HepG2 (cell line): ENCODE measurements at regions not wholly inside any gene's neighbourhood (a gene's known extent, or its start where the extent isn't known, plus 50 kb on each side); places are given as distances from the start of the nearest gene placed in this dataset.

ENCODE experiments used
- ATAC-seq: fragments of 200-7000 bp; cut with Tn5 transposase; 3 replicates; pipeline ENCODE4 v1.9.1; 2020; ENCODE audit warnings: mild to moderate bottlenecking, moderate library complexity
- BruUV-seq: library from RNA; stranded (reverse); fragments of 400-500 nt; replicated peaks from 2 replicates; lab custom pipeline; 2021; lab: Mats Ljungman, UMichigan
- CTCF ChIA-PET: fragments of 300-600 bp; formaldehyde crosslinking; extraction: SDS; loops from one replicate; lab custom pipeline; 2021; ENCODE audit warnings: low total read pairs, inconsistent platforms, low intra/inter-chr PET ratio; lab: Yijun Ruan, JAX
- POLR2A ChIA-PET: fragments of 350-600 bp; sonication (Branson Sonifier 250); formaldehyde crosslinking; loops from one replicate; lab custom pipeline; 2020; ENCODE audit warnings: antibody characterized with exemption, inconsistent platforms; lab: Yijun Ruan, JAX
- DNase-seq: peaks from one replicate; pipeline ENCODE4 v3.0.0-alpha.2; 2015; ENCODE audit warnings: low spot score
- FAIRE-seq: peaks from 3 replicates; lab custom pipeline; 2011; peaks lifted over from hg19 to GRCh38; lab: Jason Lieb, UNC
- H2AFZ ChIP-seq: one replicate; pipeline ENCODE4 v1.6.1; 2011; ENCODE audit warnings: low read length, inconsistent platforms
- H3K27ac ChIP-seq: fragments of 300-600 bp; 3 replicates; pipeline ENCODE4 v1.8.0; 2011; ENCODE audit warnings: mixed run types, mild to moderate bottlenecking, mixed read lengths, low read length, inconsistent platforms; ENCODE audit not compliant: insufficient read depth; ENCODE audit errors: extremely low read length
- H3K27me3 ChIP-seq, 2 experiments: fragments of 200-600 bp in 1 of 2; 2 replicates in 1 of 2; 3 replicates in 1 of 2; pipeline versions ENCODE4 v1.6.0 to v1.8.0; 2011; ENCODE audit warnings: low read length in 2 of 2, mild to moderate bottlenecking in 2 of 2, moderate library complexity in 2 of 2, inconsistent platforms in 1 of 2; ENCODE audit not compliant: insufficient read depth in 2 of 2, control insufficient read depth in 1 of 2
- H3K36me3 ChIP-seq, 2 experiments: fragments of 200-600 bp in 1 of 2; replicated peaks in 1 of 2; 2 replicates in 1 of 2; 3 replicates in 1 of 2; pipeline versions ENCODE4 v1.5.1 to v1.8.0; 2011; ENCODE audit warnings: low read length in 2 of 2, inconsistent platforms in 1 of 2; ENCODE audit not compliant: insufficient read depth in 2 of 2, control insufficient read depth in 1 of 2
- H3K4me1 ChIP-seq: 2 replicates; pipeline ENCODE4 v1.5.1; 2012; ENCODE audit warnings: low read length, inconsistent platforms; ENCODE audit not compliant: insufficient read depth
- H3K4me2 ChIP-seq: 2 replicates; pipeline ENCODE4 v1.6.0; 2011; ENCODE audit warnings: low read depth, low read length, inconsistent platforms
- H3K4me3 ChIP-seq, 3 experiments: fragments of 200-600 bp in 1 of 3; sonication (generic), shearing (Covaris generic) in 1 of 3; replicated peaks in 1 of 3; 2 replicates each; pipeline ENCODE4 v1.5.1; 2011 to 2016; ENCODE audit warnings: low read length in 3 of 3, inconsistent platforms in 2 of 3, low read depth in 2 of 3, mild to moderate bottlenecking in 2 of 3, control low read depth in 1 of 3, mixed read lengths in 1 of 3; ENCODE audit not compliant: insufficient read depth in 1 of 3
- H3K79me2 ChIP-seq: one replicate; pipeline ENCODE4 v1.6.1; 2011; ENCODE audit warnings: low read length, inconsistent platforms; ENCODE audit not compliant: insufficient read depth
- H3K9ac ChIP-seq: 2 replicates; pipeline ENCODE4 v1.6.0; 2011; ENCODE audit warnings: mild to moderate bottlenecking, low read depth, low read length, inconsistent platforms; ENCODE audit not compliant: insufficient read depth
- H3K9me3 ChIP-seq: 2 replicates; pipeline ENCODE4 v1.5.1; 2012; ENCODE audit warnings: mild to moderate bottlenecking, low read length
- H4K20me1 ChIP-seq: 2 replicates; pipeline ENCODE4 v1.6.0; 2011; ENCODE audit warnings: inconsistent platforms, mild to moderate bottlenecking, low read length, moderate library complexity; ENCODE audit not compliant: insufficient read depth
- ATAD3A ChIP-seq: sonication (generic); formaldehyde crosslinking; IDR thresholded peaks from 2 replicates; pipeline ENCODE4 v1.4.0; 2020; ENCODE audit warnings: missing genetic modification reagents
- LCORL ChIP-seq, 2 experiments: fragments of 450-650 bp in 1 of 2; sonication (generic) in 1 of 2; formaldehyde crosslinking in 1 of 2; IDR thresholded peaks; 2 replicates each; pipeline versions ENCODE4 v1.5.0 to v1.6.1; 2017 to 2020; ENCODE audit warnings: antibody characterized with exemption in 1 of 2, missing genetic modification reagents in 1 of 2
- PTBP1 ChIP-seq: fragments of 200-400 bp; formaldehyde crosslinking; IDR thresholded peaks from 2 replicates; pipeline ENCODE4 v1.6.1; 2018; ENCODE audit warnings: low read length, low read depth; ENCODE audit not compliant: poor library complexity, severe bottlenecking
- ZFP36L1 ChIP-seq: sonication (generic); formaldehyde crosslinking; IDR thresholded peaks from 2 replicates; pipeline ENCODE4 v1.8.0; 2022; ENCODE audit warnings: mild to moderate bottlenecking, missing genetic modification reagents, moderate library complexity
- ZNF34 ChIP-seq: sonication (generic); formaldehyde crosslinking; IDR thresholded peaks from 2 replicates; pipeline ENCODE4 v1.4.0; 2020; ENCODE audit warnings: mild to moderate bottlenecking, missing genetic modification reagents, borderline replicate concordance
- ZNF713 ChIP-seq: sonication (generic); formaldehyde crosslinking; IDR thresholded peaks from 2 replicates; pipeline ENCODE4 v1.4.0; 2020; ENCODE audit warnings: mild to moderate bottlenecking, missing genetic modification reagents
- WGBS: methylation state at CpG from one replicate; pipeline ENCODE4 v1.1.6; 2017; ENCODE audit warnings: low lambda C conversion rate; 5-methylcytosine and 5-hydroxymethylcytosine counted together
- in situ Hi-C: cut with HindIII; loops from 2 replicates; pipeline ENCODE4 v1.10.0; 2017; ENCODE audit warnings: low pct_unique_long_range_greater_than_20kb; ENCODE audit not compliant: extremely low pct_ligation_motif_present
- intact Hi-C: fragments of 100-400 bp; cut with micrococcal nuclease; formaldehyde crosslinking; loops from one replicate; pipeline ENCODE4 v1.10.0; 2022; ENCODE audit not compliant: unreplicated experiment
- TF ChIP-seq, protein P1 (sequence below): IDR thresholded peaks from 2 replicates; pipeline ENCODE4 v1.6.1; 2016; ENCODE audit warnings: mild to moderate bottlenecking
- TF ChIP-seq, protein P2 (sequence below): sonication (generic); formaldehyde crosslinking; conservative IDR thresholded peaks from 2 replicates; pipeline ENCODE4 v1.8.1; 2023; ENCODE audit warnings: missing genetic modification reagents

DNA sequence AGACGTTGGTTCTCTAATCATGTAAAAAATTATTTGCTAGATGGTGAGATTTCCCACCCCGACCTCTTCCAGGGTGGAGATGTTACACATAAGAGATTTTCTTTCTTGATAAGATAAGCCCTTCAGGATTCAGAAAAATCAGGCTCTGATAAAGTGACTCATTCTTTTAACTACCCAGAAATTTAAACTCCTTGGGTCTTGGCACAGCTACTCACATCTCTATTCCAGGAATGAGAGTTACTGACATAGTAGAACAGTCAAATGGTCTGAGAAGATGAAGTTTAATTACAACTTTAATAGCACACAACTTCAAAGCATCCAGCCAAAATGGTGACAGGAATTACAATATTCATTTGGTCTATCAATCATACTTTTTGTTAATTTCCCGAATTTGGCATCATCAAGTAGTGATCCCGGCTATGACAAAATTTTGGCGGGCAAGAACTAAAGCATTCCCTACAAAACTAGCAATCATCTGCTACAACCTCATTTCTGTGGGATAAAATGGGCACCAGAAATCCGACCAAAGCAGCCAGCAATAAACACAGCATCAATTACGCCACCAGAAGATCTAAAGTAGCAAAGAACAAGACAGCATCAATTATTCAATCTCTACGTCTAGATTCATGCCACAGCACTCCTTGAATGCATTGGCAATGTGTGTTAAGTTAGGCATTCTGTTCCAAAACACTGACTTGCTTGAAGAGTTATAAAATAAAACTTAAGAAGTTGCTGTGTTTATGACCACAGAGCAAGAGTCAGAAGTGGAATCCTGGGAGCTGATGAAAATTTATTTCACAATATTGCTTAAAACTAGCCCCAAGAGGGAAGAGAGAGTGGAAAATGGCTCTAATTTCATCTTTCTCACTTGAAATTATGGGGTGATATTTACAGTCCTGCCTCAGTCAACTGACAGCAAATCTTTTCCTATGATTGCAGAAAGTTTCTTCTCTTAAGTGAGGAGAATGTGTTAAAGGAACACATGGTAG is 565.7 kb upstream of the ANKRD30A start:
- in situ Hi-C loops: no loop called here
- POLR2A ChIA-PET: no interaction called here

More for the DNA sequence above, 565.7 kb upstream of the ANKRD30A start:
- Histone ChIP-seq H3K4me1 (no peaks in the 10 kb centered on the region), H2AFZ (no peak overlapping the region), H3K36me3 (no peaks in the 10 kb centered on the region), H3K79me2 (no peaks in the 10 kb centered on the region), H4K20me1 (no peaks in the 10 kb centered on the region), H3K27ac (no peak overlapping the region), H3K4me3 (no peak overlapping the region), H3K27me3 (no peaks in the 10 kb centered on the region), H3K9ac (no peak overlapping the region)
- WGBS: 2% methylated on average over 8 of the region's 8 CpGs
- FAIRE-seq: no peak
- DNase-seq: no peak
- intact Hi-C loops: no loop called here
- ATAC-seq: no peak
- BruUV-seq: no TSS peak
- TF ChIP-seq ZNF713 (CRISPR knock-in tag) (no peak), ZFP36L1 (no peak), LCORL (IDR thresholded peaks at IDR 0.05) (no peak), LCORL (CRISPR knock-in tag; IDR thresholded peaks at IDR 0.05) (no peak), PTBP1 (no peak), ATAD3A (CRISPR knock-in tag) (no peak), ZNF34 (CRISPR knock-in tag) (no peak)
- TF ChIP-seq, protein P1, sequence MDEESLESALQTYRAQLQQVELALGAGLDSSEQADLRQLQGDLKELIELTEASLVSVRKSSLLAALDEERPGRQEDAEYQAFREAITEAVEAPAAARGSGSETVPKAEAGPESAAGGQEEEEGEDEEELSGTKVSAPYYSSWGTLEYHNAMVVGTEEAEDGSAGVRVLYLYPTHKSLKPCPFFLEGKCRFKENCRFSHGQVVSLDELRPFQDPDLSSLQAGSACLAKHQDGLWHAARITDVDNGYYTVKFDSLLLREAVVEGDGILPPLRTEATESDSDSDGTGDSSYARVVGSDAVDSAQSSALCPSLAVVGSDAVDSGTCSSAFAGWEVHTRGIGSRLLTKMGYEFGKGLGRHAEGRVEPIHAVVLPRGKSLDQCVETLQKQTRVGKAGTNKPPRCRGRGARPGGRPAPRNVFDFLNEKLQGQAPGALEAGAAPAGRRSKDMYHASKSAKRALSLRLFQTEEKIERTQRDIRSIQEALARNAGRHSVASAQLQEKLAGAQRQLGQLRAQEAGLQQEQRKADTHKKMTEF: no peak
- TF ChIP-seq, protein P2, sequence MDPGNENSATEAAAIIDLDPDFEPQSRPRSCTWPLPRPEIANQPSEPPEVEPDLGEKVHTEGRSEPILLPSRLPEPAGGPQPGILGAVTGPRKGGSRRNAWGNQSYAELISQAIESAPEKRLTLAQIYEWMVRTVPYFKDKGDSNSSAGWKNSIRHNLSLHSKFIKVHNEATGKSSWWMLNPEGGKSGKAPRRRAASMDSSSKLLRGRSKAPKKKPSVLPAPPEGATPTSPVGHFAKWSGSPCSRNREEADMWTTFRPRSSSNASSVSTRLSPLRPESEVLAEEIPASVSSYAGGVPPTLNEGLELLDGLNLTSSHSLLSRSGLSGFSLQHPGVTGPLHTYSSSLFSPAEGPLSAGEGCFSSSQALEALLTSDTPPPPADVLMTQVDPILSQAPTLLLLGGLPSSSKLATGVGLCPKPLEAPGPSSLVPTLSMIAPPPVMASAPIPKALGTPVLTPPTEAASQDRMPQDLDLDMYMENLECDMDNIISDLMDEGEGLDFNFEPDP (CRISPR knock-in tag): no peak
- TF ChIP-seq, all 625 proteins: peak for 0
- CTCF ChIA-PET: no interaction called here
- Histone ChIP-seq H3K9me3 (no peaks in the 10 kb centered on the region), H3K4me2 (no peak overlapping the region)
